A549 (cell line): ENCODE measurements at regions not wholly inside any gene's neighbourhood (a gene's known extent, or its start where the extent isn't known, plus 50 kb on each side); places are given as distances from the start of the nearest gene placed in this dataset.

Experiments used
- ATAC-seq, 2 experiments: fragments of 200-7000 bp in 1 of 2; fragments of >200 bp in 1 of 2; cut with Nextera tagmentation in 1 of 2; cut with Tn5 transposase in 1 of 2; 3 replicates each; pipeline versions ENCODE4 v1.8.0 to v1.9.1; 2018 to 2020; ENCODE audit warnings: mild to moderate bottlenecking in 1 of 2, moderate library complexity in 1 of 2
- CTCF ChIA-PET: fragments of 300-600 bp; sonication (Branson Sonifier 250); formaldehyde crosslinking; extraction: SDS; loops from one replicate; lab custom pipeline; 2021; ENCODE audit warnings: antibody characterized with exemption, inconsistent platforms; lab: Yijun Ruan, JAX
- POLR2A ChIA-PET: fragments of 350-600 bp; formaldehyde crosslinking; extraction: SDS; loops from one replicate; lab custom pipeline; 2021; ENCODE audit warnings: antibody characterized with exemption, inconsistent platforms; lab: Yijun Ruan, JAX
- DNase-seq, 2 experiments: peaks; one replicate each; pipeline versions ENCODE4 v3.0.0 to v3.0.0-alpha.2; 2011 to 2016; ENCODE audit warnings: low read depth in 1 of 2, low spot score in 1 of 2
- FAIRE-seq: peaks from 2 replicates; lab custom pipeline; 2011; peaks lifted over from hg19 to GRCh38; lab: Jason Lieb, UNC
- H3K27ac ChIP-seq, 2 experiments: fragments of >200 bp; sonication (Bioruptor Twin); formaldehyde crosslinking; 3 replicates each; pipeline ENCODE4 v1.5.1; 2016 to 2017
- H3K4me1 ChIP-seq: fragments of >200 bp; sonication (Bioruptor Twin); formaldehyde crosslinking; 3 replicates; pipeline ENCODE4 v1.6.1; 2016
- H3K4me2 ChIP-seq: fragments of >200 bp; sonication (Bioruptor Twin); formaldehyde crosslinking; 3 replicates; pipeline ENCODE4 v1.6.1; 2016
- H3K4me3 ChIP-seq: fragments of >200 bp; sonication (Bioruptor Twin); formaldehyde crosslinking; 3 replicates; pipeline ENCODE4 v1.5.1; 2016
- H3K9me3 ChIP-seq: fragments of >200 bp; sonication (Bioruptor Twin); formaldehyde crosslinking; 3 replicates; pipeline ENCODE4 v1.6.1; 2016
- BHLHE40 ChIP-seq: IDR thresholded peaks from 2 replicates; pipeline ENCODE4 v1.6.1; 2012; ENCODE audit warnings: low read depth, low read length, inconsistent platforms
- CBX8 ChIP-seq: fragments of 200-600 bp; sonication (generic); IDR thresholded peaks from 2 replicates; pipeline ENCODE4 v1.6.1; 2016
- EHF ChIP-seq: fragments of 250-450 bp; sonication (Bioruptor Pico); IDR thresholded peaks from 2 replicates; pipeline ENCODE4 v1.5.0; 2020; ENCODE audit warnings: mild to moderate bottlenecking
- ESRRA ChIP-seq: fragments of 150-350 bp; IDR thresholded peaks from 2 replicates; pipeline ENCODE4 v1.6.1; 2014; ENCODE audit warnings: mild to moderate bottlenecking, low read length, borderline replicate concordance
- FOSB ChIP-seq: fragments of 250-450 bp; sonication (Bioruptor Pico); IDR thresholded peaks from 2 replicates; pipeline ENCODE4 v1.5.0; 2020; ENCODE audit warnings: mild to moderate bottlenecking, moderate library complexity
- FOSL2 ChIP-seq, 2 experiments: fragments of 450-650 bp in 1 of 2; fragments of >200 bp in 1 of 2; sonication (Bioruptor Twin) in 1 of 2; formaldehyde crosslinking; IDR thresholded peaks; 2 replicates each; pipeline versions ENCODE4 v1.5.0 to v1.6.1; 2016 to 2020; ENCODE audit warnings: mild to moderate bottlenecking in 1 of 2, moderate library complexity in 1 of 2
- GATA3 ChIP-seq: IDR thresholded peaks from 2 replicates; pipeline ENCODE4 v1.6.1; 2012; ENCODE audit warnings: borderline replicate concordance
- HDAC2 ChIP-seq: fragments of 200-600 bp; sonication (generic); IDR thresholded peaks from 2 replicates; pipeline ENCODE4 v1.6.1; 2016
- HEYL ChIP-seq: fragments of 250-450 bp; sonication (Bioruptor Pico); IDR thresholded peaks from 2 replicates; pipeline ENCODE4 v1.8.0; 2021; ENCODE audit warnings: mild to moderate bottlenecking, moderate library complexity
- HOXA7 ChIP-seq: fragments of 250-450 bp; sonication (Bioruptor Pico); IDR thresholded peaks from 2 replicates; pipeline ENCODE4 v1.5.0; 2020; ENCODE audit warnings: mild to moderate bottlenecking, moderate library complexity
- HOXB13 ChIP-seq: fragments of 250-450 bp; sonication (Bioruptor Pico); IDR thresholded peaks from 2 replicates; pipeline ENCODE4 v1.5.0; 2020; ENCODE audit warnings: low read depth, mild to moderate bottlenecking, moderate library complexity
- KDM5A ChIP-seq: fragments of 200-600 bp; sonication (generic); IDR thresholded peaks from 2 replicates; pipeline ENCODE4 v1.6.1; 2016; ENCODE audit warnings: antibody characterized with exemption, mild to moderate bottlenecking
- NPAS2 ChIP-seq: fragments of 250-450 bp; sonication (Bioruptor Pico); IDR thresholded peaks from 2 replicates; pipeline ENCODE4 v1.8.0; 2022; ENCODE audit warnings: mild to moderate bottlenecking, moderate library complexity, borderline replicate concordance
- PHF8 ChIP-seq: fragments of 200-600 bp; sonication (generic); IDR thresholded peaks from 2 replicates; pipeline ENCODE4 v1.6.1; 2016; ENCODE audit warnings: low read depth, mild to moderate bottlenecking, antibody characterized with exemption, moderate library complexity, borderline replicate concordance
- POLR2A ChIP-seq: IDR thresholded peaks from 2 replicates; pipeline ENCODE4 v1.6.1; 2012; ENCODE audit warnings: mild to moderate bottlenecking, low read length
- REST ChIP-seq: fragments of 200-600 bp; sonication (generic); IDR thresholded peaks from 2 replicates; pipeline ENCODE4 v1.6.1; 2016; ENCODE audit warnings: antibody characterized with exemption, mild to moderate bottlenecking, moderate library complexity
- RFX5 ChIP-seq: fragments of 450-650 bp; IDR thresholded peaks from 2 replicates; pipeline ENCODE4 v1.7.1; 2014; ENCODE audit warnings: antibody characterized with exemption, mild to moderate bottlenecking, moderate library complexity
- SREBF2 ChIP-seq: fragments of 450-650 bp; IDR thresholded peaks from 2 replicates; pipeline ENCODE4 v1.6.1; 2014; ENCODE audit warnings: mild to moderate bottlenecking, moderate library complexity
- TFCP2L1 ChIP-seq: fragments of 250-450 bp; sonication (Bioruptor Pico); IDR thresholded peaks from 2 replicates; pipeline ENCODE4 v1.5.0; 2021; ENCODE audit warnings: mild to moderate bottlenecking
- TP53 ChIP-seq: fragments of 250-450 bp; sonication (Bioruptor Pico); IDR thresholded peaks from 2 replicates; pipeline ENCODE4 v1.5.0; 2021; ENCODE audit warnings: mild to moderate bottlenecking, moderate library complexity
- ZC3H11A ChIP-seq: fragments of 450-650 bp; IDR thresholded peaks from 2 replicates; pipeline ENCODE4 v1.6.1; 2014; ENCODE audit warnings: antibody characterized with exemption, mild to moderate bottlenecking
- ZFP36 ChIP-seq: fragments of 450-650 bp; IDR thresholded peaks from 2 replicates; pipeline ENCODE4 v1.6.1; 2014; ENCODE audit warnings: borderline replicate concordance; ENCODE audit not compliant: partially characterized antibody
- ZNF302 ChIP-seq: fragments of 250-450 bp; sonication (Bioruptor Pico); IDR thresholded peaks from 2 replicates; pipeline ENCODE4 v1.9.0; 2021; ENCODE audit warnings: inconsistent platforms, mild to moderate bottlenecking, moderate library complexity
- WGBS: methylation state at CpG from one replicate; pipeline ENCODE4 v1.1.6; 2017; ENCODE audit errors: missing lambda C conversion rate; 5-methylcytosine and 5-hydroxymethylcytosine counted together
- TF ChIP-seq, protein P1 (sequence below): IDR thresholded peaks from 2 replicates; pipeline ENCODE4 v1.6.1; 2012; ENCODE audit warnings: low read depth, borderline replicate concordance
- TF ChIP-seq, protein P2 (sequence below): fragments of 150-350 bp; IDR thresholded peaks from 2 replicates; pipeline ENCODE4 v1.6.1; 2014; ENCODE audit warnings: low read depth, mild to moderate bottlenecking, low read length
- TF ChIP-seq, protein P3 (sequence below): IDR thresholded peaks from 2 replicates; pipeline ENCODE4 v1.6.1; 2012

GRCh38 chr16:80347002-80347401, 193.8 kb upstream of the DYNLRB2 start:
- FAIRE-seq (no peak), DNase-seq (no peak), ATAC-seq (no peak)
- WGBS, result 40% methylated on average over 3 of the region's 3 CpGs
- H3K4me2 ChIP-seq, result no peak overlapping the region
- no peaks in the 10 kb centered on the region for H3K4me1 ChIP-seq
- H3K27ac ChIP-seq, result no peak overlapping the region
- CTCF ChIA-PET, result interaction anchor here (1.7 kb wide), 1 partner anchor 9 kb away, joined by 3 read pairs; no protein-coding TSS in a partner anchor
- H3K4me3 ChIP-seq, result no peak overlapping the region
- POLR2A ChIA-PET, result no interaction called here
- TF ChIP-seq TP53 (CRISPR knock-in tag) (no peak), CBX8 (no peak), KDM5A (no peak), POLR2A (no peak), HDAC2 (no peak), HEYL (CRISPR knock-in tag) (no peak), BHLHE40 (no peak), HOXA7 (CRISPR knock-in tag) (no peak)
- no peaks in the 10 kb centered on the region for H3K9me3 ChIP-seq

DNA sequence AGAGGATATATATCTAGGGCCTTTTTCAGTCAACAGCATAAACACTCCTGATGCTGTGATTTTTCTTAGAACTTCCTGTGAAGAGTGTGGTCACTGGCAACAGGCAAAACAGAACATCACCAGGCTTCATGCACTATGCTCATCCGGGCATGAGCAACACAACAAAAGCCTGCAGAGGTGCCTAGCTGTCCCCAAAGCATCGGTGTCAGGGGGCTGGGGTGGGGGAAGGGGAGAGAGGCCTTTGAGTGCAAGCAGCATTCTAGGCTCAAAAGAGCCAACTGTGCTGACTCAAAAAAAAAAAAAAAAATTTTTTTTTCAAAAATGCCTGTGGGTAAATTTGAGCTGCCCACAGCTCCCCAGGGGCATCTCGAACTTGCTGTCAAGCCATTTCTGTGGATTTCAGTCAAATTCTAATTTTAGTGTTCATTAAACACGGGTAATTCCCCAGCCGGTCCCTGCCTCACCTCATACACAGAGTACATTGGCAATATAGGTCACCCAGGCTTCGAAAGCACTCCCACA, 194.6 kb upstream of the DYNLRB2 start:
- H3K4me3 ChIP-seq, result no peak overlapping the region
- POLR2A ChIA-PET, result no interaction called here
- no peaks in the 10 kb centered on the region for H3K9me3 ChIP-seq
- DNase-seq (no peak), ATAC-seq (no peak), FAIRE-seq (no peak)
- WGBS, result 41% methylated on average over 6 of the region's 6 CpGs
- H3K4me2 ChIP-seq, result no peak overlapping the region
- no peaks in the 10 kb centered on the region for H3K4me1 ChIP-seq
- H3K27ac ChIP-seq, result no peak overlapping the region
- CTCF ChIA-PET, result interaction anchor here (1.7 kb wide), 1 partner anchor 8 kb away, joined by 3 read pairs; no protein-coding TSS in a partner anchor
- TF ChIP-seq EHF (CRISPR knock-in tag) (no peak), PHF8 (no peak), GATA3 (no peak), ZFP36 (no peak), ESRRA (no peak), NPAS2 (CRISPR knock-in tag) (no peak)

DNA sequence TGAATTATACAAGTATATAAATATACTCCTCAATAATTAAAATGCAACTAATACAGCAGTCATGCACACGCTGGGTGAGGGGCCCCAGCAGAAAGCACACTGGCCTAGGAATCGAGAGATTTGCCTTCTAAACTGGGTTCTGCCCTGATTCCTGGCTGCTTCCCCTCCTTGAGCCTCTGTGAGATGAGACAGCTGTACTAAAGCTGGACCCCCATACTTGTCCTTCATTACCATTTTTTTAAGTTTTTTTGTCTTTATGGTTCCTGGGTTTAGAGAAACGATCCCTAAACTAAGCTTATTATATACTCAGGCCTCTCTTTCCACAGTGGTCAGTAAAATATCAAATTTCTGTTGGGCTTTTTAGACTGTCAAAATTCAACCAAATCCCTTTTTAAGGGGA, 195.1 kb upstream of the DYNLRB2 start:
- FAIRE-seq (no peak), DNase-seq (no peak), ATAC-seq (no peak)
- H3K27ac ChIP-seq, result no peak overlapping the region
- H3K4me2 ChIP-seq, result no peak overlapping the region
- CTCF ChIA-PET, result interaction anchor here (0.7 to 1.7 kb wide), 2 partner anchors 8 to 10 kb away, joined by 3 read pairs; no protein-coding TSS in a partner anchor
- POLR2A ChIA-PET, result no interaction called here
- H3K9me3 ChIP-seq, result no peaks in the 10 kb centered on the region
- no peaks in the 10 kb centered on the region for H3K4me1 ChIP-seq
- TF ChIP-seq REST (no peak), GATA3 (no peak)
- TF ChIP-seq, protein P1, sequence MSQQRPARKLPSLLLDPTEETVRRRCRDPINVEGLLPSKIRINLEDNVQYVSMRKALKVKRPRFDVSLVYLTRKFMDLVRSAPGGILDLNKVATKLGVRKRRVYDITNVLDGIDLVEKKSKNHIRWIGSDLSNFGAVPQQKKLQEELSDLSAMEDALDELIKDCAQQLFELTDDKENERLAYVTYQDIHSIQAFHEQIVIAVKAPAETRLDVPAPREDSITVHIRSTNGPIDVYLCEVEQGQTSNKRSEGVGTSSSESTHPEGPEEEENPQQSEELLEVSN, result no peak
- no peak overlapping the region for H3K4me3 ChIP-seq
- 67% methylated on average over 3 of the region's 3 CpGs for WGBS

DNA sequence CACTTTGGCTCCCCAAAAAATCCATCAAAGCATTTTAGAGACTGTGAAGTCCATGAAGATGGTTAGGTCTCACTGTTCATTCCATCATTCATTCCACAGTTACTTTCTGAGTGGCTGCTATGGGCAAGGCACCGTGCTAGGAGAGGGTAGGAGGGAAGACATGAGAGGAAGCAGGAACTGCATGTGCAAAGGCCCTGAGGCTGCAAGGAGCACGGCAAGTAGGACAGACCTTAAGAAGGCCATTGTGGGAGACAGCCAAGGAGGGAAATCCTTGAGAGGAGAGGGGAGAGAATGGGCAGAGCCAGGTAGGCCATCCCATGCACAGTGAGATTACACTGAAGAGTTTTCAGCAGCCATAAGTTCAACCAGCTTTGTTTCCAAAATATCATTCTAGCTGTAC, 196.2 kb upstream of the DYNLRB2 start:
- no peak for FAIRE-seq
- POLR2A ChIA-PET, result no interaction called here
- no peaks in the 10 kb centered on the region for H3K9me3 ChIP-seq
- TF ChIP-seq HOXB13, result no peak
- no peak for TF ChIP-seq GATA3
- TF ChIP-seq, protein P2, sequence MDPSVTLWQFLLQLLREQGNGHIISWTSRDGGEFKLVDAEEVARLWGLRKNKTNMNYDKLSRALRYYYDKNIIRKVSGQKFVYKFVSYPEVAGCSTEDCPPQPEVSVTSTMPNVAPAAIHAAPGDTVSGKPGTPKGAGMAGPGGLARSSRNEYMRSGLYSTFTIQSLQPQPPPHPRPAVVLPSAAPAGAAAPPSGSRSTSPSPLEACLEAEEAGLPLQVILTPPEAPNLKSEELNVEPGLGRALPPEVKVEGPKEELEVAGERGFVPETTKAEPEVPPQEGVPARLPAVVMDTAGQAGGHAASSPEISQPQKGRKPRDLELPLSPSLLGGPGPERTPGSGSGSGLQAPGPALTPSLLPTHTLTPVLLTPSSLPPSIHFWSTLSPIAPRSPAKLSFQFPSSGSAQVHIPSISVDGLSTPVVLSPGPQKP, result no peak
- no peak for TF ChIP-seq RFX5
- TF ChIP-seq HOXA7 (CRISPR knock-in tag), result no peak
- TF ChIP-seq, protein P3, sequence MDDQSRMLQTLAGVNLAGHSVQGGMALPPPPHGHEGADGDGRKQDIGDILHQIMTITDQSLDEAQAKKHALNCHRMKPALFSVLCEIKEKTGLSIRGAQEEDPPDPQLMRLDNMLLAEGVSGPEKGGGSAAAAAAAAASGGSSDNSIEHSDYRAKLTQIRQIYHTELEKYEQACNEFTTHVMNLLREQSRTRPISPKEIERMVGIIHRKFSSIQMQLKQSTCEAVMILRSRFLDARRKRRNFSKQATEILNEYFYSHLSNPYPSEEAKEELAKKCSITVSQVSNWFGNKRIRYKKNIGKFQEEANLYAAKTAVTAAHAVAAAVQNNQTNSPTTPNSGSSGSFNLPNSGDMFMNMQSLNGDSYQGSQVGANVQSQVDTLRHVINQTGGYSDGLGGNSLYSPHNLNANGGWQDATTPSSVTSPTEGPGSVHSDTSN, result no peak
- TF ChIP-seq KDM5A, result no peak
- TF ChIP-seq FOSL2 (IDR thresholded peaks at IDR 0.05), result no peak
- no peak for TF ChIP-seq FOSL2 (CRISPR knock-in tag; IDR thresholded peaks at IDR 0.05)
- no peak for TF ChIP-seq SREBF2
- TF ChIP-seq ZNF302, result no peak
- TF ChIP-seq ZC3H11A, result no peak
- TF ChIP-seq TFCP2L1, result no peak
- no peak for TF ChIP-seq FOSB (CRISPR knock-in tag)
- no peak for TF ChIP-seq PHF8
- no peak for TF ChIP-seq CBX8

More for the DNA sequence above, 196.2 kb upstream of the DYNLRB2 start:
- 30% methylated on average over 2 of the region's 2 CpGs for WGBS
- no peak for DNase-seq
- no peak overlapping the region for H3K4me3 ChIP-seq
- no peak overlapping the region for H3K4me2 ChIP-seq
- CTCF ChIA-PET, result interaction anchor here (1.2 kb wide), 1 partner anchor 17 kb away, joined by 3 read pairs; no protein-coding TSS in a partner anchor
- no peak for ATAC-seq
- no peaks in the 10 kb centered on the region for H3K4me1 ChIP-seq
- H3K27ac ChIP-seq, result no peak overlapping the region
